Tibial nerve (tissue), 3 donors: ENCODE measurements at regions not wholly inside any gene's neighbourhood (a gene's known extent, or its start where the extent isn't known, plus 50 kb on each side); places are given as distances from the start of the nearest gene placed in this dataset.

Experiments
- POLR2A ChIP-seq, 2 donors: fragments of 450-650 bp; IDR thresholded peaks; one replicate each; pipeline ENCODE4 v1.6.1; 2017; ENCODE audit warnings: antibody characterized with exemption in 2 of 2, mild to moderate bottlenecking in 2 of 2, moderate library complexity in 2 of 2
- TF ChIP-seq, protein P1 (sequence below), 5 experiments: fragments of 200-600 bp in 3 of 5; fragments of 450-650 bp in 2 of 5; sonication (generic) in 3 of 5; IDR thresholded peaks; one replicate each; pipeline ENCODE4 v1.5.1; 2016 to 2019; ENCODE audit warnings: antibody characterized with exemption in 5 of 5, mild to moderate bottlenecking in 3 of 5, moderate library complexity in 2 of 5

GRCh38 chr1:104856518-104856917, 1106.8 kb downstream of the AMY1C start:
- TF ChIP-seq, protein P1, sequence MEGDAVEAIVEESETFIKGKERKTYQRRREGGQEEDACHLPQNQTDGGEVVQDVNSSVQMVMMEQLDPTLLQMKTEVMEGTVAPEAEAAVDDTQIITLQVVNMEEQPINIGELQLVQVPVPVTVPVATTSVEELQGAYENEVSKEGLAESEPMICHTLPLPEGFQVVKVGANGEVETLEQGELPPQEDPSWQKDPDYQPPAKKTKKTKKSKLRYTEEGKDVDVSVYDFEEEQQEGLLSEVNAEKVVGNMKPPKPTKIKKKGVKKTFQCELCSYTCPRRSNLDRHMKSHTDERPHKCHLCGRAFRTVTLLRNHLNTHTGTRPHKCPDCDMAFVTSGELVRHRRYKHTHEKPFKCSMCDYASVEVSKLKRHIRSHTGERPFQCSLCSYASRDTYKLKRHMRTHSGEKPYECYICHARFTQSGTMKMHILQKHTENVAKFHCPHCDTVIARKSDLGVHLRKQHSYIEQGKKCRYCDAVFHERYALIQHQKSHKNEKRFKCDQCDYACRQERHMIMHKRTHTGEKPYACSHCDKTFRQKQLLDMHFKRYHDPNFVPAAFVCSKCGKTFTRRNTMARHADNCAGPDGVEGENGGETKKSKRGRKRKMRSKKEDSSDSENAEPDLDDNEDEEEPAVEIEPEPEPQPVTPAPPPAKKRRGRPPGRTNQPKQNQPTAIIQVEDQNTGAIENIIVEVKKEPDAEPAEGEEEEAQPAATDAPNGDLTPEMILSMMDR (IDR thresholded peaks at IDR 0.05): no peak
- no peak for TF ChIP-seq POLR2A (IDR thresholded peaks at IDR 0.05)
